Right ventricle myocardium inferior (tissue), 1 donor: ENCODE measurements at regions not wholly inside any gene's neighbourhood (a gene's known extent, or its start where the extent isn't known, plus 50 kb on each side); places are given as distances from the start of the nearest gene placed in this dataset.

Experiments used
- ATAC-seq: fragments of 200-7000 bp; cut with Tn5 transposase; one replicate; pipeline ENCODE4 v1.9.1; 2020; ENCODE audit warnings: mild to moderate bottlenecking, moderate library complexity
- DNase-seq: peaks from one replicate; pipeline ENCODE4 v3.0.0; 2021; ENCODE audit errors: missing footprints
- intact Hi-C: fragments of 100-400 bp; cut with DNase I; formaldehyde crosslinking; loops from one replicate; pipeline ENCODE4 v1.11.0; 2022
- donor health status: DM: no; HTN: yes; CAD: no; lungs with severe emphysema.

DNA sequence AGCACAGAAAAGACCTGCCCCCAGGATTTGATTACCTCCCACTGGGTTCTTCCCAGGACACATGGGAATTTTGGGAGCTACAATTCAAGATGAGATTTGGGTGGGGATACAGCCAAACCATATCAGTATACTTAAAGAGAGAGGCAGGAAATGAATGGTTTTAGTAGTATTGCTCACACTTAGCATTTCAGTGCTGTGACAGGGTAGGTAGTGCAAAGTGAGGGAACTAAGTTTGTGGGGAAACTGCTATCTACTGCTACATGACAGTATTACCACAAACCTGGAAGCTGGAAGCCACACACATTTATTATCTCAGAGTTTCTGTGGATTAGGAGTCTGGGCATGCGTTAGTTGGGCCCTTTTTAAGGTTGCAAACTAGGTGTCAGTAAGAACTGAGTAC lies 450.7 kb downstream of the LPIN1 start:
- ATAC-seq (no peak), DNase-seq (no peak)
- intact Hi-C loops = no loop called here

DNA sequence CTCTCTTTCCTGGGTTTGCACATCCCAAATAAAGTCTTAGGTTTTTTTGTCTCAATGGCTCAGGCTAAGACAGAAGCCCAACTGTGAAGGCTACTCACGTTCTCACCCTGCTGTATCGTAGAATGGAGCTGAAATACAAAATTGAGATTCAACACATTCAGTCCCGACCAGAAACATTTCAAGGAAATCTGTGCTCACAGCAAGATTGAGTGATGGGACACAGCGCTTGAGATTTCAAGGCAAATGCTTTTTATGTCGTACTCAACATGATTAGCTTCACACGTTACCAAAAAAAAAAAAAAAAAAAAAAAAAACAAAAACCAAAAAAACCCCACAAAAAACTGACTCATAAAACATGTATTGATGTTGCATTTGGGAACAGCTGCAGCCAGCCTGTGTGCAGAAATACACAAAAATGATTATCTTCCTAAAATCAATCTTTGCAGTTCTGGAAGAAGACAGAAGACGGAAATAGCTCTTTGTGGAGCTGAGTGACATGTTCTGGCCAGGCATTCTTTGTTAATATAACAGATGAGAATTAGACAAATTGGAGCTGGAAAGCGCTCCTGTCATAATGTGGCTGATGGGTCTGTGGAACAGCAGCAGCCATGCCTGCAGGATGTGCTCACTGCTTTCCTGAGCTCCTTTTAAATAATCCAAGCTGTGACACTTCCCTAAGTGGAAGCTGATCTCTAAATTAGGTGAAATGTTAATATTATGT lies 453.2 kb downstream of the LPIN1 start:
- intact Hi-C loops = no loop called here

DNA sequence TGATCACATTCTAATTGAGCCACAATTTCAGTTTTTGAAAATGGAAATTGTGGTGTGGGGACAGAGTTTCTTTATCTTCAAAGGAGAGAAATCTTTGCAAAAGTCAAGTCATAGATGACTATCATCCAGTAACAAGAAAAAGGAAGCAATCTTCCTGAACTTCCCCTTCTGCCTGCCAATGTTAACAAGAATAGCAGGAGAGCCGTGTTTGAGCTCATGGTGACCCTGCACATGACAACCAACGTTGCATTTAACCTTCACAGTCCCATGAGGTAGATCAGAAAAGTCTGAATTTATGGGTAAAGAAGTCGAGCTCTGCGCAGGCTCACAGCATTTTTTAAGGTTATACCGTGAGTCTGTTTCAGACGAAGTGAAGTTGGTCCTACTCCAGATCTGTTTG lies 454.9 kb downstream of the LPIN1 start:
- DNase-seq = no peak
- no peak for ATAC-seq
- intact Hi-C loops = no loop called here

More for the DNA sequence above, 453.2 kb downstream of the LPIN1 start:
- DNase-seq (no peak), ATAC-seq (no peak)

DNA sequence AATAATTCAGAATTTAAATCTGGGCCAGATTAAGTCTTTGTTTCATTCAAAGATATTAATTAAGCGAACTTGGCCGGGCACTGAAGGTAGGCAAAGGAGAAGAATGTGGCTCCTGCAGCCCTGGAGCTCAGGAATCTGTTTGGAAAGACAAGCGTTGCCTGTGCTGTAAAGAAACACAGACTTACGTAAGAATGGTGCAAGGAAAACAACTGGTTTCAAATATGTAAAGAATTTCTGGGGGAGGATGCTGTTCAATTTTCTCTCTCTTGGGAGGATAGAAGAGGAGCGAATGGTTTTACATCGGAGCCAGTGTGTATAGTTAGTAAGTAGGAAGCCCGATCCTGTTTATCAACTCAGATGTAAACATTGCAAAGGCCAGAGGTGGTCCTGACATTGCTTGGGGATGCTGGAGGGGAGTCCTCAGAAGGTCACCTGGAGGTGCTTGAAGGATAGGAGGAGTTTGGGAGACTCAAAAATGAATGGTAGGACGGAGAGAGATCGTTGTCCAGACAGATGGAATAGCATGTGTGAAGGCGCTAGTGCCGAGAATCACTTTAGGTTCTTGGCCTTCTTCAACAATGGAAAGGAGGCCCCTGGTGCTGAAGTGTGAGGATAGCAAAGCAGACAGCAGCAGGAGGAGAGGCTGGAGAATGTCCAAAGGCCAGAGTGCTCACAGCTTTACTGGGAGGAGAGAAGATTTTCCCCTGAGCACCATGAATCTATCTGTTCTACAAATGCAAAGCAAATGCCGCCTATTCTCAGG lies 456.1 kb downstream of the LPIN1 start:
- intact Hi-C loops = no loop called here
- DNase-seq (no peak), ATAC-seq (peak; percentile 71)

DNA sequence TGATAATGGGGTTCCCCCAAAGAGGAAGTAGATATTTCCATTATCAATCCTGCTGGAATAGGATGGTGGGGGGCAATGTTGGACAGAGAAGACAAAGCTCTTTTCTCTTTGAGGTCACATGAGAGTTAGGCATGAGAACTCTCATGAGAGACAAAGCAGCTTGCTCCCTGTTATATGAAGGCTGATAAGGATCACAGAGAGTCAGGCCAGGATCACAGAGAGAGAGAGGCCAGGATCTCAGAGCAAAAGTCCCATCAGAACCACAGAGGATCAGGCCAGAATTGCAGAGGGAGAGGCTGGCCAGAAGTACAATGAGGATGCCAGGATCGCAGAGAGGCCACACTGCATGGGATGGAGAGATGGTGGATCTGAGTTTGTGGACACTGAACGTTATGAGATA lies 457.1 kb downstream of the LPIN1 start:
- ATAC-seq (no peak), DNase-seq (no peak)
- intact Hi-C loops = no loop called here

DNA sequence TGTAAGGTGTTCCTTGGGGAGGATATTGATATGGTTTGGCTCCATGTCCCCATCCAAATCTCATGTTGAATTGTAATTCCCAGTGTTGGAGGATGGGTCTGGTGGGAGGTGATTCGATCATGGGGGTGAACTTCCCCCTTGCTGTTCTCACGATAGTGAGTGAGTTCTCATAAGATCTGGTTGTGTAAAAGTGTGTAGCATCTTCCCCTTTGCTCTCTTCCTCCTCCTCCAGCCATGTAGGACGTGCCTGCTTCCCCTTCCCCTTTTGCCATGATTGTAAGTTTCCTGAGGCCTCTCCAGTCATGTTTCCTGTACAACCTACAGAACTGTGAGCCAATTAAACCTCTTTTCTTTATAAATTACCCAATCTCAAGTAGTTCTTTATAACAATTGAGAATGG lies 458.7 kb downstream of the LPIN1 start:
- ATAC-seq (no peak), DNase-seq (no peak)
- intact Hi-C loops = no loop called here

DNA sequence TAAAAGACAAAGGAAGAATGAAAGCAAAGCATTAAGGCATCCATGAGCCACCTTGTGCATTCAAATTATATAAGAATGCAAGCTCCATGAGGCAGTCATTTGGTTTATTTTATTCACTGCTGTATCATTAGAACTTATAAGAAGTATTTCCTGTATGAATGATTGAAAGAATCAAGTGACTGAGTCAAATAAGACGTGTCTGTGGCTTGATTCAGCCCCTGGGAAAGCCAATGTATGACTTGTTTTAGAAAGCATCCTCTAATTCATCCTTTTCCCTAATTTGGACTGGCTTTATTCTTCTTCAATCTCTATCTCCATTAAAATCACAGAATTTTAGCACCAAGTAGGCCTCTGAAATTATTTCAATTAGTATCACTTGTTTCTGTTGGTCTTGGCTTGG lies 461.1 kb downstream of the LPIN1 start:
- intact Hi-C loops = no loop called here
- DNase-seq (no peak), ATAC-seq (no peak)

DNA sequence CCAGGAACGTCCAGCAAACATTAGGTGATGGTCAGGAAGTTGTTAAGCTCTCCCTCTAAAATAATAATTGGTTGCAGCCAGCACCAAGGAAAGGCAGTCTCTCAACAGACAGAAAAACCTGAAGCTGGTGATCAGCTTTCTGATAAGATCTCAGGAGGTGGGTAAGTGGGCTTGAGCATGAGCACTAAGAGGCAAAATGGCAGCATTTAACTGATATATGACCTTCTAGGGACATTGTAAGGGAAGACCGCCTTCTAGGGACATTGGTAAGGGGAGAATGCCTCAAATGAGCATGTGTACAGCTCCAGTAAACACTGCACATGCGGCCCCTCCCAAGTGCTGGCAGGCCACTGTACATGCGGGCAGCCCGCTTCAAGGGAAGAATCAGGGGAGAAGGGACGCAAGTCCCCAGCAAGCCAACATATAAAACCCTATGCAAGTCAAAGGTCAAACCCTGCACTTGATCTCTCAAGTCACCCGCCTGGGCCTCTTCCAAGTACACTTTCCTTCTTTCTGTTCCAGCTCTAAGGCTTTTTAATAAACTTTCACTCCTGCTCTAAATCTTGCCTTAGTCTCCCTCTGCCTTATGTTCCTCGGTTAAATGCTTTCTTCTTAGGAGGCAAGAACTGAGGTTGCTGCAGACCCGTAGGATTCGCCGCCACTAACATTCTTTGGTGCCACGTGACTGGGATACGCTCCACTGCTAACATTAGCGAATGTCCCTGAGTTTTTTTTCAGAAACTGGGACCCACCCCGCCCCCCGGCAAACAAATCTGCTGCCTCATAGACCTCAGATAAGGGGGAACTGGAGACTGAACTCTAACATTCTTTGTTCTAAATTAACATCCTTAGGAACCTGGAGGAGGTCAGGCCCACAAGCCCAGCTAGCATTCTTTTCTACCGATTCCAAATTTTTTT lies 463.8 kb downstream of the LPIN1 start:
- DNase-seq (no peak), ATAC-seq (no peak)
- intact Hi-C loops = no loop called here

DNA sequence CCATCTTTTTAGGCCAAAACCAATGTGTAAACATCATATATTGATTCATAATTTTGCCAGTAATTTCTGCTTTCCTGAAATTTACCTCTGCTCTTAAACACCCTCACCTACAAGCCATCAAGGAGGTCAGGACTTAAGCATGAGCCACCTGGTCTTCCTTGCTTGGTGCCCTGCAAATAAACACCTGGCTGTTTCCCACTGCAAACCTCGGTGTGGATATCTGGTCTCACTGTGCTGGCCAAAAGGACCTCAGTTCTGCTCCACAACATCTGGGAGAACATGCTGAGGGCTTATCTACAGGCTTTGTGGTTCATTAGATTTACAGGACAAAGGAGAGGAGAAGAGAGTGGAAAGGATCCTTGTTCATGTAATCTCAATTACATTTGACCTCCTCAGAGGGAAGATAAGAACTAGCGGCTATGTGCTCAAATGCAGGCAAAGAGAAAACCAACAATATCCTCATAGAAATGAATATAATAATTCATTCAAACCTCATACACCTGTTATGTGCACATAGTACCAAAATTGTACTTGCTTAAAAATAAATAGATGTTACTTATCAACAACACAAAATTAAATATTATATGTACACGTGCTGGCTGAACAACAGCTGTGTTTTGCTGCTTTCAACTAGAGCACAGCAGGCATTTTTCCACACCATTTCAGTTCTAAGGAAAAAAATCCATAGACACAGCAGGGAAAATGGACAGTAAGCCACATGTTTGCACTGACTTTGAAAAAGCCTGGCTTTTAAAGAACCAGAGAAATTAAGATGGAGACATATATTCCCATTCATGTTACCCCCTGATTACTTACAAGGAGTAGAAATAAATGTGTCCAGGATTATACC lies 465.1 kb downstream of the LPIN1 start:
- intact Hi-C loops = no loop called here
- no peak for DNase-seq
- no peak for ATAC-seq

DNA sequence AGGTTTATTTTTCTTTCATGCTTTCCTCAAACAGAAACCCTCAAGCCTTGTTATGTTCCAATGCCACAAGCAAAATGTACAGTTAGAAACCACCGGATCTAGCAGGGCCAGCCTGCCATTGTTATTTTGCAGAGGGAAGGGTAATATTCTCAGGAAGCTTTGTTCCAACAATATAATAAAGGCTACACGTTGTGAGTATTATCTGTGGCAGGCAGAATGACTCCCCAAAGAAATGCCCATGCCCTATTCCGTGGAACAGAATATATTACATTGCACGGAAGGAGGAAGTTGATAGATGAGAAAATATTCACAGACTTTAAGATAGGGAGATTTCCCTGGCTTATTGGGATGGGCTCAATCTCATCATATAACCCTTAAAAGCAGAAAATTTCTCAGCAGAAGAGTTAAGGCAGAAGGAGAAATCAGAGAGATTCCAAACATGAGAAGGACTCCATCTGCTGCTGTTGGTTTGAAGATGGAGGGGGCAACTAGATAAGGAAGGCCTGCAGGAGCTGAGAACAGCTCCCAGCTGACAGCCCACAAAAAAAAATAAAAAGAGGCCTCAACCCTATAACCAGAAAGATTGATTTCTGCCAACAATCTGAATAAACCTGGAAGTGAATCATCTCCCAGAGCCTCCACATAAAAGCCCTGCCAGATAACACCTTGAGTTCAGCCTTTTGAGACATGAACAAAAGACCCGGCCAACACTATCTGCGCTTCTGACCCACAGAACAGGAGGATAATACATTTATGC lies 466.6 kb downstream of the LPIN1 start:
- no peak for ATAC-seq
- intact Hi-C loops = no loop called here

DNA sequence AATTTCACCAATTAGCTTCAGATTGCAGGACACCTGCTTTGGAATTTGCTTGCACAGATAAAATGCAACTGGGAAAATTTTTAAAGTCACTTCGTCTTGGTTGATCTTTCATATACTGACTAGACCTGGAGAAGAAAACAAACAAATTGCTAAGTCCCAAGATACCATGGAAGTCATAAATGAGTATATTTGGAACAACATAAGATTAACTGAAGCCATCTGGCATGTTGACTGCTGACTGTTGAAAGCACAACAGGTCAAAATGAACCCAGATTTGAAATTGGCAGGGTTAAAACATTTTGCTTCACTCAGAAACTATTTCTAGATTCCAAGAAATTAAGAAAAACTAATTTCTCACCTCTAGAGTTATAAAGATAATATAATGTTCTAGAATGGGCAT lies 470.7 kb downstream of the LPIN1 start:
- DNase-seq (no peak), ATAC-seq (no peak)

More for the DNA sequence above, 466.6 kb downstream of the LPIN1 start:
- DNase-seq = no peak

DNA sequence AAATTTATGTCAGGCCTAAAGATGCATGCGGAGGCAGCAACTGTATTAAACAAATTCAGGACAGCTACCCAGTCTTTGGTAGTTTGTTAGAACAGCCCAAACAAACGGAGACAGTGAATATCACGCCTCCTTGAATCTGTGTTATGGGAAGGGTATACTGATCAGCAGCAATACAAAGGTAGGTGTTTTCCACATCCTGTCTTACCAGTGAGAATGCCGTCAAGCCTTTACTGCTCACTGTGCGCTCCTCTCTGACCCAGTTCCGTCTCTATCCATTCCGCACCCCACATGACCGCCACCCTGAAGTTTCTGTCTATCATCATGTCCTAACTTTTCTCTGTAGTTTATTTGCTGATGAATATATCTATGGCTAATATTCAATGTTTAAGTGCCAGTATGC lies 473.3 kb downstream of the LPIN1 start:
- intact Hi-C loops = no loop called here
- DNase-seq (no peak), ATAC-seq (no peak)

More for the DNA sequence above, 470.7 kb downstream of the LPIN1 start:
- intact Hi-C loops = no loop called here

DNA sequence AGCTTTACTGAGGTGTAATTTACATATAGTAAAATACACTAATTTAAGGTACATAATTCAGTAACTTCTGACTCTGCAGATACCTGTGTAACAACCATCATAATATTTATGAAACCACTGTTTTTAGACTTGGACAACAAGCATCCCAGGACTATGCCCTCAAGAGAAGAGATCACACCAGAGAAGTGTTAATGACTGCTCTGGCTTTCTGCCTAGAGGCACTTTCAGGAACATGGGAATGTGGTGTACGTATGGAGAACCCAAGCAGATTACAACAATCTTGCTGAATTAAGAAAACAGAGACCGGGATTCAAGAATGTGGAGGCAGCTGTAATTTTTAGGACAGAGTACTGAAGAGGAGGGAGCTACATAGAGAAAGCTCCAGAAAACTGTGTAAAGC lies 475.2 kb downstream of the LPIN1 start:
- DNase-seq (no peak), ATAC-seq (peak; percentile 71)
- intact Hi-C loops = no loop called here

DNA sequence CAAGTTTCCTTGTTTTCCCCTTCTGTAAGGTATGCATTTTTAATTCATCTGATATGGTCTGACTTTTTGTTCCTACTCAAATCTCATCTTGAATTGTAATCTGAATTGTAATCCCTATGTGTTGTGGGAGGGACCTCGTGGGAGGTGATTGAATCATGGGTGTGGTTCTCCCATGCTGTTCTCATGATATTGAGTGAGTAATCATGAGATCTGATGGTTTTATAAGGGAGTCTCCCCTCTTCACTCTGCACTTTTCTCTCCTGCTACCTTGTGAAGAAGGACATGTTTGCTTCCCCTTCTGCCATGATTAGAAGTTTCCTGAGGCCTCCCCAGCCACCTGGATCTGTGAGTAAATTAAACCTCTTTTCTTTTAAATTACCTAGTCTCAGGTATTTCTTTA lies 476.1 kb downstream of the LPIN1 start:
- ATAC-seq = no peak
- intact Hi-C loops = no loop called here

DNA sequence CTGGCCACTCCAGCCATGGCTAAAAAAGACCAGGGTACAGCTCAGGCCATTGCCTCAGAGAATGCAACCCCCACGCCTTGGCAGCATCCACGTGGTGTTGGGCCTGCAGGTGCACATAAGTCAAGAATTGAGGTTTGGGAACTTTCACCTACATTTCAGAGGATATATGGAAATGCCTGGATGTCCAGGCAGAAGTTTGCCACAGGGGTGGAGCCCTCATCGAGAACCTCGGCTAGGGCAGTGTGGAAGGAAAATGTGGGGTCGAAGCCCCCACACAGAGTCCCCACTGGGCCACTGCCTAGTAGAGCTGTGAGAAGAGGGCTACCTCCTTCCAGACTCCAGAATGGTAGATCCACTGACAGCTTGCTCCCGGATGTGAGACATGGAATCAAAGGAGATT lies 477.3 kb downstream of the LPIN1 start:
- no peak for ATAC-seq
- DNase-seq = no peak
- intact Hi-C loops = no loop called here

More for the DNA sequence above, 476.1 kb downstream of the LPIN1 start:
- no peak for DNase-seq

DNA sequence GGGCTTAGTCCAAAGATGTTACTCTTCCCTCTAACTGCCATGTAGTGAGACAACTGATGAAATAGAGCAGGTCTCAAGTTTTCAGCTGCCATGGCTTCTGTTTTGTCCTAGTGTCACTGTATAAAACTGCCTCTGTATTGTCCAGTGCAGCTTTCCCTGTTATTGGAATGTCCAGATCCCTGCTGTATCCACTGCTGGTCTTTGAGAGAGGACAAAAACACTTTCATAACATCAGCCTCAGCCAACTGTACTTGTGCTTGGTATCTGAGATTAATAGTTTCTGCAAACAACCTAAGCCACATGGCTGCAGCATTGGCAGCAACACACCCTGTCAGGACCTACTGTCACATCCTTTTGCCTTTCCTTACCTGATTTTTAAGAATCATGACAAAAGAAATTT lies 480.2 kb downstream of the LPIN1 start:
- intact Hi-C loops = no loop called here
- no peak for DNase-seq
- ATAC-seq = peak; percentile 85

DNA sequence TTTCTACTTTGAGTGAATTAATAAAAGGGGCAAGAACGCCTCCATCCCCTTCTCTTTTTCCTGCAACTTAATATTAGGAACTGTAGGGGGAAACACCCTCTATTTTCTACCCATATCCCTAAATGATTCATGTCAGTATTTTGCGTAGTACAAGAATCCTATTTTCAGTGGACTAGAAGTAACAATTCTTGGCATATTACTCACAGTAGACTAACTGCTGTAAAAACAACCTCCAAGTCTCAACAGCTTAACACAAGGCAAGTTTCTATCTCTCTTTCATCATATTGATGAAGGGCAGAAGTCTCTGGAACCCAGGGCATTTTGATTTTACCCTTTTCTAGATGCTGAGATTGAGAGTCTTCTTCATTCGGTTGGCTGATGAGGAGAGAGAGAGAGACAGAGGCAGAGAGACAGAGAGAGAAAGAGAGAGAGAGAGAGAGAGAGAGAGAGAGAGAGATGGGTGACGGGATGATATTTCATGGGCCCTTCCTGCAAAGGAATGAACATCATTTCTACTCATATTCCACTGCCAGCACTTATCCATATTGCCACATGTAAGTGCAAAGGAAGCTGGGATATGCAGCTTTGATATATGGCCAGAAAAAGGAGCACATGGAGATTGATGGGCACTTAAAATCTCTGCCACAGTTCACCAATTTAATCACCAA lies 481.6 kb downstream of the LPIN1 start:
- no peak for DNase-seq
- intact Hi-C loops = no loop called here
- no peak for ATAC-seq
